D721Med (cell line): ENCODE measurements at regions not wholly inside any gene's neighbourhood (a gene's known extent, or its start where the extent isn't known, plus 50 kb on each side); places are given as distances from the start of the nearest gene placed in this dataset.

Experiments
- DNase-seq: peaks from one replicate; pipeline ENCODE4 v3.0.0; 2011; ENCODE audit warnings: low spot score; ENCODE audit not compliant: insufficient read length
- FAIRE-seq: peaks from 2 replicates; lab custom pipeline; 2011; peaks lifted over from hg19 to GRCh38; lab: Jason Lieb, UNC
- TF ChIP-seq, protein P1 (sequence below): IDR thresholded peaks from 2 replicates; pipeline ENCODE4 v1.5.1; 2012; ENCODE audit warnings: mild to moderate bottlenecking, control low read depth; ENCODE audit not compliant: insufficient read depth; ENCODE audit errors: missing control alignments

DNA sequence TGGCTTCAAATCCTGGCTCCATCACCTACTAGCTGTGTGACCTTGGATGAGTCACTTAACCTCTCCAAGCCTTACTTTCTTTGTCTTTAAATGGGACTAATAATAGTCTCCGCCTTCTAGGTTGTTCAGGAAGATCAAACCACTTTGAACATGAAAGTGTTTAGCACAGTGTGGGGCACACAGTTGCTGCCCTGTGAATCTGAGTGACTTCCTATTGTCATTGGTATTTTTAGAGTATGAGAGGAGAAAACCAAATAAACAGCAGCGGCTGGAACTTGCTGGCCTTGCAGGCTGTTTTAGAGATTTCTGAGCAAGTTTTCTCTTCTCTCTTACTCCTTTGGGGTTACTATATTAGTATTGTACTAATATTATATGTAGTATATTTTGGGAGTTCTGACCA, 120.7 kb upstream of the MYL2 start:
- FAIRE-seq: no peak
- no peak for DNase-seq
- TF ChIP-seq, protein P1, sequence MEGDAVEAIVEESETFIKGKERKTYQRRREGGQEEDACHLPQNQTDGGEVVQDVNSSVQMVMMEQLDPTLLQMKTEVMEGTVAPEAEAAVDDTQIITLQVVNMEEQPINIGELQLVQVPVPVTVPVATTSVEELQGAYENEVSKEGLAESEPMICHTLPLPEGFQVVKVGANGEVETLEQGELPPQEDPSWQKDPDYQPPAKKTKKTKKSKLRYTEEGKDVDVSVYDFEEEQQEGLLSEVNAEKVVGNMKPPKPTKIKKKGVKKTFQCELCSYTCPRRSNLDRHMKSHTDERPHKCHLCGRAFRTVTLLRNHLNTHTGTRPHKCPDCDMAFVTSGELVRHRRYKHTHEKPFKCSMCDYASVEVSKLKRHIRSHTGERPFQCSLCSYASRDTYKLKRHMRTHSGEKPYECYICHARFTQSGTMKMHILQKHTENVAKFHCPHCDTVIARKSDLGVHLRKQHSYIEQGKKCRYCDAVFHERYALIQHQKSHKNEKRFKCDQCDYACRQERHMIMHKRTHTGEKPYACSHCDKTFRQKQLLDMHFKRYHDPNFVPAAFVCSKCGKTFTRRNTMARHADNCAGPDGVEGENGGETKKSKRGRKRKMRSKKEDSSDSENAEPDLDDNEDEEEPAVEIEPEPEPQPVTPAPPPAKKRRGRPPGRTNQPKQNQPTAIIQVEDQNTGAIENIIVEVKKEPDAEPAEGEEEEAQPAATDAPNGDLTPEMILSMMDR: no peak

DNA sequence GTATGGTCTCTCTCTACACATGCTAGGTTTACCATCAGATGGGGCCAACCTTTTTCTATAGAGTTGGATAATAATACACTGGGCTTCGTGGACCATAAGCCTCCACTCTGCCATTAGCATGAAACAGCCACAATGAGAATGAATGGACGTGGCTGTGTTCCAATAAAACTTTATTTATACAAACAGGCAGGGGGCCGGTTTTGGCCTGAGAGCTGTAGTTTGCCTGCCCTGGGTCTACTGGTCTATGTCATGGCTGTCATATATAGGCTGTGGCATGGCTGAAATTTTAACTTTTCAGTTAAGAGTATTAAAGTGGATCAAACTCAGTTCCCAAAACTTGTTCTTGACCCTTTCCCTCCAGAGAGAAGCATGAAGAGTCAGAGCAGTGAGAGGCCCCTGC, 120.3 kb upstream of the MYL2 start:
- no peak for DNase-seq
- no peak for FAIRE-seq
- TF ChIP-seq, protein P1: no peak

DNA sequence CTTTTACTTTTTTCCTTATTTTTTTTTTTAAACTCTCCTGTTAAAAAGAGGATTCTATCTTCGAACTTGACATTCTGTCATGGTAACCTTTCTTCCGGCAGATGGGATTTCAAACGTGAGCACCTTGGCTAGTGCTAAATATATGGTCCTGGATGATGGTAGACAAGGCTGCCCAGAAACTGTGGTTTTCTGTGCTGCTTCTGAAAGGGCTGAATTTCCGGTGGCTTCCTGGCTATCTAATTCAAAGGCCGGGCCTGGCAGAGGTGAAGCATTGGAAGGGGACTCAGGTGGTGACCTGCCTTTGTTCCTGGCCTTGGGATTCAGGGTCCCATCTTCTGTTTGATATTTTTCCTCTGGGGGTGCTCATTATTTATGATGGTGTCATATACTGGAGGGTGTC, 118.6 kb upstream of the MYL2 start:
- DNase-seq (no peak), FAIRE-seq (no peak)
- TF ChIP-seq, protein P1: no peak

DNA sequence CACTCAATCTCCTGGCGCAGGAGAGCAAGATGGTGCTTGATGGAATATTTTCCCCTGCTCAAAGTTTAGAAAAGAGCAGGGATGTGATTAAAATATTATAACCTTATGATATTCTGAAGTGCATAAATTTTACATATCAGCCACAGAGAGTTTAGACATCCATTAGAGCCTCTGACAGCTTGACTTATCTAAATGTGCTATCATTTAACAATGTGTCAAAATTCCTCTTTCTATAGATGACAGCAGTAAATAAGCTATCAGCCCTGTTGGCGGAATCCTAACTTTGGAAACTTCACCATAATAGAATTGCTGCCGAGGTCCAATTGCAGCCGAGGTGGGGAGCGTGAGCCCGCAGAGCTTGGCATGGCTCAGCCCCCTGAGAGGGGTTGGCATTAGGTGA, 117.7 kb upstream of the MYL2 start:
- FAIRE-seq (no peak), DNase-seq (no peak)
- TF ChIP-seq, protein P1: no peak

DNA sequence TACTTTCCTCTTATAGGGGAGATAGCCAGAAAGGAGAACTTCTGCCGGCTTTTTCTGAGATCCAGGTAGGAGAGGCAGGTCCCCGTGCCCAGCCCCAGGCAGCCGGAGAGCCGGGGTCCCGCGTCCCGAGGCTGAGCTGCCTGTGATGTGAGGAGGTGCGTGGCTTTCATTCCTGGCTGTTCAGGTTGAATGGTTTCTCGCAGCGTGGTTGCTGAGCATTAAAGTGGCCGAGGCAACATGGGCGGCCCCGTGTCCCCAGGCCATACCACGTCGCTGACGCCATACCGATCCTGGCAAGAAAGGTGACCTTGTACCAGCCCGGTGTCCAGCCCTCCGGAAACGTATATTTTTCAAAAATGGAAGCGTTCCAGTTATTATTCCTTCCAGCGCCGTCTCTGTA, 116.7 kb upstream of the MYL2 start:
- DNase-seq (no peak), FAIRE-seq (no peak)
- TF ChIP-seq, protein P1: no peak

DNA sequence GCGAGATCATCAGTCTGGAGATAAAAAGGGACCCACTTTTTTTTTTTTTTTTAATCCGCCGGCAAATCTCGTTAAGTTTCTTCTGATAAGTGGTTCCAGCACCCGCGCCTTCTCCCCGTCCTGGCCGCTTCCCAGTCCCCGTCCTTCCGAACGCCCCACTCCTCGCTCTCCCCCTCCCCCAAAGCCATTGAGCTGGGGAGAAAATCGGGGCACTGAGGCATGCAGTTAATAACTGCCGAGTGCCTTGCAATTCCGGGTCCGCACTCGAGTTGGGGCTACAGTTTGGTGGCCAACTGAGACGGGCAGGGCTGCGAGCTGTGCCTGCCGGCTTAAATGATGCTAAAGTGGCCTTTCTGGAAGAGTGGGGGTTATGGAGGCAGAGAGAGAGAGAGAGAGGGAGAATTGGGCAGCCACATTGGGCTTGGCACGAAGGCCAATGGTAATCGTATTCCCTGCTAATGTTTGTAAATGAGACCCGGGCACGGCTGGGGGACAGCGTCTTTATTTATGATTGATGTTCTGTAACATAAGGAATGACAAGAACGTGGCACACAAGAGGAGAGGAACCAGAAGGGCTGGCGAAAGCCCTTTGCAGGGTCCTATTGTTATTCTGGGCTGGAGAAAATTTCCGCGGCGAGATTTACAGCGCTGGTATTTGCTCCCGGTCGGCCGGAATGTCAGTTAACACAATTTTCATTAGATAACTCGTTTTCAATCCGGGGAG, 115.4 kb upstream of the MYL2 start:
- FAIRE-seq: no peak
- TF ChIP-seq, protein P1: no peak
- no peak for DNase-seq

DNA sequence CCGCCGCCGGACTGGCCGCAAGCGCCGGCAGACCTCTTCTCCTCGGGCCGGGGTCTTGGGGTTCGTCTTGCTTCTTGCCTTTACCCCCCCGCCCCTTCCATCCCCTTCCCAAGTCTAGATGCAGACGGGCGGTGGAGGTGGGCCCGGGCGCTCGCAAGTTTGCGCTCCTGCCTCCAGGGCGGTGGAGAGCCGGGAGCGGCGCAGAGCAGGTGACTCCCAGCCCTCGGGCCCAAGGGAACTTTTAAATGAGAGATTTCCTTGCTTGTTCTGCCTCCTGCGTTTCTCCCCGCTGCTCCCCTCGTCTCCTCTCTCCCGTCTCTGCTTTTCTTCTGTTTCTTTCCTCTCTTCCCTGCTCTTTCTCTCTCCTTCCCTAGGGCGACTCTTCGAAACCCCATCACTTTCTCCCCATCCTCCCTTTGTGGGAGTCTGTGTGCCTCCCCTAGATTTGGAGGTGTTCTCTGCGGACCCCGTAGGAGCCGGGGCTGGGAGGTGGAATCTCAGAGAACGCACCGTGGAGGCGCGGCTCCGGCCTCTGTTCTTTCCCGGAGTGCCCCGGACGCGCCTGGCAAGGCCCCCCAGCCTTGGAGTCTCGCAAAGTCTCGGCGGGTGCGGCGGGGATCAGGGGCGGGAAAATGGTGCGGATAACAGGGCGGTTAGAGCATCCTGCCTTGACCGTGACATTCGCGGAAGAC, 114.7 kb upstream of the MYL2 start:
- TF ChIP-seq, protein P1: no peak
- no peak for DNase-seq
- no peak for FAIRE-seq
